IgD-negative memory B cell (primary cell): ENCODE measurements at regions not wholly inside any gene's neighbourhood (a gene's known extent, or its start where the extent isn't known, plus 50 kb on each side); places are given as distances from the start of the nearest gene placed in this dataset.

ENCODE experiments used
- H3K27ac Mint-ChIP-seq, 3 donors: one replicate each; pipeline ENCODE4 v1.8.0; 2020 to 2022; ENCODE audit warnings: mild to moderate bottlenecking in 3 of 3, mixed read lengths in 3 of 3, moderate library complexity in 1 of 3
- H3K27me3 Mint-ChIP-seq: one replicate; pipeline ENCODE4 v1.8.0; 2021; ENCODE audit warnings: mixed read lengths
- H3K36me3 Mint-ChIP-seq: one replicate; pipeline ENCODE4 v1.8.0; 2020; ENCODE audit warnings: mild to moderate bottlenecking, mixed read lengths
- H3K4me1 Mint-ChIP-seq, 3 donors: one replicate each; pipeline ENCODE4 v1.8.0; 2020 to 2022; ENCODE audit warnings: mixed read lengths in 3 of 3, mild to moderate bottlenecking in 1 of 3
- H3K4me3 Mint-ChIP-seq, 4 donors: one replicate each; pipeline ENCODE4 v1.8.0; 2020 to 2022; ENCODE audit warnings: mild to moderate bottlenecking in 4 of 4, mixed read lengths in 4 of 4, moderate library complexity in 3 of 4
- H3K9me3 Mint-ChIP-seq, 3 donors: one replicate each; pipeline ENCODE4 v1.8.0; 2020 to 2021; ENCODE audit warnings: mixed read lengths in 3 of 3, mild to moderate bottlenecking in 1 of 3

DNA sequence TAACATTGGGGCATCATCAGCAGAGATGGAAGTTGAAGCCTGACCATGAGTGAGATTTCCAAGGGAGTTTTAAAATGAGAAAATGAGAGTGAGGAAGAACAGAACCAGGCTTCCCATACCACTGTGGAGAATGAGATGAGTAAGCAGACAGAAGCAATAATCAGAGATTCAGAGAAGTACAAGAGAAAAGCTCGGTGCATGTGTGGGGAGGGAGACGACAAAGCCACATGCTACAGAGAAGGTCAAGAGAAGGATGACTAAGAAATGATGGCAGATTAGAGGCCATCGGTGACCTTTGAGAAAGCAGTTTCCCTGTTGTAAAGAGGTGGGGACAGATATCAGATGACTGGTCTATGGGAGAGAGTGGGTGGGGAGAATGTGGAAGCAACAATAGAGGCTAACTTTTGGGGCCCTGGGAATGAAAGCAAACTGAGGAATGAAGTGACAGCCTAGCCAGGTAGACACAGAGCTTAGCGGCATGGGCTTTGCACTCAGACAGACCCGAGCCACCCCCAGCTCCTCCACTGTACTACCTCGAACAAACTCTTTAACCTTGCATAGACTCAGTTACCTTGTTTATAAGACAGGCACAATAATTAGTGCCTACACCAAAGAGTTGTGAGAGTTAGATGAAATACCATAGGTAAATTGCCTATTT is 207.7 kb downstream of the PIK3R1 start:
- Mint-ChIP-seq H3K4me1 (peaks cover 0 to 8% (median 2%) of the 10 kb centered on the region in 3 donors), H3K27me3 (no peaks in the 10 kb centered on the region), H3K4me3 (no peak overlapping the region)

GRCh38 chr5:68424799-68425537 is 209.4 kb downstream of the PIK3R1 start:
- H3K4me3 Mint-ChIP-seq = no peak overlapping the region
- peaks cover 0 to 8% (median 2%) of the 10 kb centered on the region in 3 donors for H3K4me1 Mint-ChIP-seq
- peaks cover 1% of the 10 kb centered on the region for H3K27me3 Mint-ChIP-seq
- peaks cover 0 to 1% (median 0%) of the 10 kb centered on the region in 3 donors for H3K9me3 Mint-ChIP-seq
- H3K36me3 Mint-ChIP-seq = no peaks in the 10 kb centered on the region
- peak overlapping the region in 1 of 3 donors; percentile 26 for H3K27ac Mint-ChIP-seq

More for the DNA sequence above, 207.7 kb downstream of the PIK3R1 start:
- H3K9me3 Mint-ChIP-seq = peaks cover 0 to 1% (median 0%) of the 10 kb centered on the region in 3 donors
- peak overlapping the region in 1 of 3 donors; percentile 34 for H3K27ac Mint-ChIP-seq
- no peaks in the 10 kb centered on the region for H3K36me3 Mint-ChIP-seq

DNA sequence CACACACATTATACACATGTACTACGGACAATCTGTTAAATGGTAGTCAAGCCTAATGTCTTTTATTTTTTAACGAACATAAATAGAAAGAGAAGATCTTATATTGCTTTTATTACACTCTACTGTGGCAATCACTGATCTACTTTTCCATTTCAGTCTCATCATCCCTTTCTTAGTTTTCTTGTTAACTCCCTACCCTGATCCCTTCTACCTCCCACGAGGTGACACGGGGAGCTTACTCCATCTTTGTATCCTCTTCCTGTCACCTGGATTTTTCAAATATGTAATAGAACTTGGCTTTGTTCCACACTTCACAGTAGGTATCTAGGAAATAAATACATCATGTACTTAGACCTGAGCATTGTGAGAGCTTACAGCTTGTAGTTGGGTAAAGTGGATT is 211.0 kb downstream of the PIK3R1 start:
- Mint-ChIP-seq H3K4me3 (no peak overlapping the region), H3K36me3 (no peaks in the 10 kb centered on the region), H3K27ac (no peak overlapping the region), H3K9me3 (no peaks in the 10 kb centered on the region), H3K4me1 (peaks cover 0 to 8% (median 2%) of the 10 kb centered on the region in 3 donors), H3K27me3 (peaks cover 4% of the 10 kb centered on the region)

- H3K36me3 Mint-ChIP-seq = no peaks in the 10 kb centered on the region
- H3K4me3 Mint-ChIP-seq = peak overlapping the region in 1 of 4 donors; percentile 49
- H3K27ac Mint-ChIP-seq = no peak overlapping the region
- no peaks in the 10 kb centered on the region for H3K9me3 Mint-ChIP-seq
- H3K27me3 Mint-ChIP-seq = peaks cover 4% of the 10 kb centered on the region
- peaks cover 4 to 13% (median 6%) of the 10 kb centered on the region in 3 donors for H3K4me1 Mint-ChIP-seq
Measured at GRCh38 chr5:68428231-68428811, 212.8 kb downstream of the PIK3R1 start.

DNA sequence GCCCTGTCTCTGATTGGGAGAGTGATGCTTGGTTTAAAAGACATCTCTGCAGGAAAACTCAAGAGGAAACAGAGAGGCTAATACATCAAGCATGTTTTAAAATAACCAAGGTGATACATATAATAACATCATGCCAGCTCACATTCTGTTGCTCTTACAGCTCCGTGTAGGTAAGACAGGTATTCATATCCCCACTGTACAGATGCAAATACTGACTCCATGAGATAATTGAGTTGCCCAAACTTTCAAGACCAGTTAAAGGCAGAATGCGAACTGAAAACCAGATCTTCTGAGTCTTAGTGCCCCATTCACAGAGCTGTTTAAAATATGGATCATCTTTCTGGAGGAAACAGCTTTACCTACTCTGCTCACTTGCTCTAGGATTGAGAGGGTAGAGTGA is 214.0 kb downstream of the PIK3R1 start:
- Mint-ChIP-seq H3K9me3 (no peaks in the 10 kb centered on the region), H3K27me3 (peaks cover 4% of the 10 kb centered on the region), H3K4me3 (no peak overlapping the region), H3K27ac (no peak overlapping the region), H3K36me3 (no peaks in the 10 kb centered on the region), H3K4me1 (peaks cover 15 to 25% (median 18%) of the 10 kb centered on the region in 3 donors)

- peaks cover 4% of the 10 kb centered on the region for H3K27me3 Mint-ChIP-seq
- no peak overlapping the region for H3K27ac Mint-ChIP-seq
- H3K4me1 Mint-ChIP-seq = peaks cover 21 to 27% (median 23%) of the 10 kb centered on the region in 3 donors
- H3K9me3 Mint-ChIP-seq = no peaks in the 10 kb centered on the region
- no peaks in the 10 kb centered on the region for H3K36me3 Mint-ChIP-seq
- H3K4me3 Mint-ChIP-seq = no peak overlapping the region
Measured at GRCh38 chr5:68430279-68430678, 214.7 kb downstream of the PIK3R1 start.

GRCh38 chr5:68431186-68431585 is 215.6 kb downstream of the PIK3R1 start:
- Mint-ChIP-seq H3K4me3 (no peak overlapping the region), H3K27me3 (peaks cover 4% of the 10 kb centered on the region), H3K9me3 (no peaks in the 10 kb centered on the region), H3K4me1 (peaks cover 27 to 34% (median 31%) of the 10 kb centered on the region in 3 donors), H3K36me3 (no peaks in the 10 kb centered on the region), H3K27ac (no peak overlapping the region)

- no peaks in the 10 kb centered on the region for H3K9me3 Mint-ChIP-seq
- no peak overlapping the region for H3K27ac Mint-ChIP-seq
- H3K4me1 Mint-ChIP-seq = peaks cover 27 to 35% (median 31%) of the 10 kb centered on the region in 3 donors
- peaks cover 4% of the 10 kb centered on the region for H3K27me3 Mint-ChIP-seq
- no peaks in the 10 kb centered on the region for H3K36me3 Mint-ChIP-seq
- H3K4me3 Mint-ChIP-seq = no peak overlapping the region
Measured at GRCh38 chr5:68431601-68432337, 216.2 kb downstream of the PIK3R1 start.

DNA sequence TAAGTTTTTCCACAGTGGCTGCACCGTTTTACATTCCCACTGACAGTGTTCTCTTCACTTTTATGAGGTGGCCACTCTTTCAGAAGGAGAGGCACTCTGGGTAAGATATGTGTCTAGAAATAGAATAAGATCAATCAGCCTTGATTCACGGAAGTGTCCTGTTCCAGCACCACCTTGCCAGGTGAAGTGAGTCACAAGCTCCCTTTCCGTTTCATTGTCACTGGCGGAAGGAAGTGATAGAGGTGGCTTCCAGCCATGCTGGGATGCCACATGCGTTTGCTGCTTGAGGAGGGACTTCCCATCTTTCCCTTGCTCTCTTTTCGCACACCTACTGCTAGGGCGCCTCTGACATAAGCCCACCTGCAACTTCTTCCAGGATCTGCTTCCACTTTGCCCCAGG is 217.1 kb downstream of the PIK3R1 start:
- Mint-ChIP-seq H3K4me3 (no peak overlapping the region), H3K4me1 (peaks cover 27 to 35% (median 31%) of the 10 kb centered on the region in 3 donors), H3K9me3 (no peaks in the 10 kb centered on the region), H3K27me3 (peaks cover 4% of the 10 kb centered on the region), H3K36me3 (no peaks in the 10 kb centered on the region), H3K27ac (peak overlapping the region in 1 of 3 donors; percentile 18)

DNA sequence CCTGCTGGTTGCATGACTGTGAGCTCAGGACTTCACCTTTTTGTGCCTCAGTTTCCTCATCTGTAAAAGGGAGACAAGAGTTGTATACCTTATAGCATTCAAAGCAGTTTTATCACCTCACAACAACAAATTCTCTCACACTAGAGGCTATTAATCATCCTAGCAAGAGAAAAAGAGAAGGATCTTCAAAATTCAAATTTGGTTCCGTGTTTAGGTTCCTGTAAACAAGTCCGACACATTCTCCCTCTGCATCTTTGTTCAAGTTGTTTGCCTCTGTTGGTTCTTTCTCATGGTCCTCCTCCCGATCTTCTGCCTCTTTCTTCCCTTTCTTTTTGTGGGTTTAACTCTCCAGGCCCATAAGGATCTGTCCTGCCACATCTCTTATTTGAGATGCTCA is 218.0 kb downstream of the PIK3R1 start:
- Mint-ChIP-seq H3K27me3 (peaks cover 4% of the 10 kb centered on the region), H3K4me1 (peaks cover 27 to 35% (median 31%) of the 10 kb centered on the region in 3 donors), H3K4me3 (peak overlapping the region; percentile 28 to 94 (median 86))

DNA sequence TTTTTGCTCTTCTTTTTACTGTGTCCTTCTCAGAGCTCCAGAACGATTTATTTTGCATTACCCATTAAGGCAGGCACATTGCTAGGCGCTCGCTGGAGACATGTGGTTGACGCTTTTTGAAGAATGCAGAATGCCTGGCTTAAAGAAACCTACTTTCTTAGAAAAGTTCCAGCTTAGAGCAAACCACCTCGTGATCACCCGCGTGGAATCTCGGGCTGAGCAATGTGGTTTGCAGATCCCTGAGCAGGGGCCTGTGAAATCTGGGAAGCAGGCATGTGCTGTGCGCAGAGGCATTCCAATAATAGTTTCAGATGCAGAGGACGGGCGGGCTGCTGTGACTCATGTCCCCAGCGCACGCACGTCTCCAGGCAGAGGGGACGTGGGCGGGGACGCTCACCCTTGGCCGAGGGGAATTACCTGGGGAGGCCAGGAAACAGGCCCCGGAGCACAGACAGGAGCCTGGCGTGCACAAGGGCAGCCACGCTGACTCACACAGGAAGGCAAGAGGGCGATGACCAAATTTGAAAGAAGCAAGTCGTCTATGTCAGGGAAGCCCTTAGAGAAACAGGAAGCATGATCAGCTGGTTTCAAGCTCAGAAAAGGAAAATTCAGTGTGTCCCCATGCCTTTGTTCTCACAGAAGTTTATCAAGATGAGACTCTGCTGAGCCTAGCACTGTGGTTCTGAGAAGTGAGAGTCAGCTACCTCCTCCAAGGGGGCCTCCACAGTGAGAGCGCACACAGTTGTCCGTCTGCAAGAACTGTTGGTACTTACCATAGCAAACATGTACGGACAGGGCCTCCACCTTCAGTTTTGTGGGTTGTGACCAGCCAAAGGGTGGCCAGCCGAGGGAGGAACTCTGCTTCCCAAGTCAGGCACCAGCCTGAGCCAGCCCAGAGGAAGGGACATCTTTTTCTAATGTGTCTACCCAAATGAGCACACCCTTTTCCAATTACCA is 218.6 kb downstream of the PIK3R1 start:
- Mint-ChIP-seq H3K4me3 (peak overlapping the region; percentile 28 to 94 (median 86)), H3K27ac (peak overlapping the region; percentile 12 to 94 (median 86)), H3K9me3 (no peaks in the 10 kb centered on the region), H3K27me3 (peaks cover 4% of the 10 kb centered on the region), H3K36me3 (no peaks in the 10 kb centered on the region), H3K4me1 (peaks cover 27 to 35% (median 31%) of the 10 kb centered on the region in 3 donors)

More for the DNA sequence above, 218.0 kb downstream of the PIK3R1 start:
- peak overlapping the region; percentile 18 to 94 (median 86) for H3K27ac Mint-ChIP-seq
- H3K36me3 Mint-ChIP-seq = no peaks in the 10 kb centered on the region
- no peaks in the 10 kb centered on the region for H3K9me3 Mint-ChIP-seq

- H3K27ac Mint-ChIP-seq = peak overlapping the region; percentile 1 to 84 (median 67)
- peaks cover 2% of the 10 kb centered on the region for H3K27me3 Mint-ChIP-seq
- peaks cover 27 to 35% (median 31%) of the 10 kb centered on the region in 3 donors for H3K4me1 Mint-ChIP-seq
- peaks cover 0 to 1% (median 0%) of the 10 kb centered on the region in 3 donors for H3K9me3 Mint-ChIP-seq
- H3K36me3 Mint-ChIP-seq = no peaks in the 10 kb centered on the region
- H3K4me3 Mint-ChIP-seq = peak overlapping the region in 3 of 4 donors; percentile 12 to 81 (median 75)
Measured at GRCh38 chr5:68435611-68436010, 220.1 kb downstream of the PIK3R1 start.

GRCh38 chr5:68436686-68437520 is 221.3 kb downstream of the PIK3R1 start:
- Mint-ChIP-seq H3K27me3 (no peaks in the 10 kb centered on the region), H3K27ac (peak overlapping the region in 1 of 3 donors; percentile 70), H3K4me1 (peaks cover 27 to 33% (median 31%) of the 10 kb centered on the region in 3 donors), H3K36me3 (no peaks in the 10 kb centered on the region), H3K9me3 (peaks cover 0 to 1% (median 0%) of the 10 kb centered on the region in 3 donors), H3K4me3 (no peak overlapping the region)
